ENCODE measurements at regions not wholly inside any gene's neighbourhood (a gene's known extent, or its start where the extent isn't known, plus 50 kb on each side); places are given as distances from the start of the nearest gene placed in this dataset.

DNA sequence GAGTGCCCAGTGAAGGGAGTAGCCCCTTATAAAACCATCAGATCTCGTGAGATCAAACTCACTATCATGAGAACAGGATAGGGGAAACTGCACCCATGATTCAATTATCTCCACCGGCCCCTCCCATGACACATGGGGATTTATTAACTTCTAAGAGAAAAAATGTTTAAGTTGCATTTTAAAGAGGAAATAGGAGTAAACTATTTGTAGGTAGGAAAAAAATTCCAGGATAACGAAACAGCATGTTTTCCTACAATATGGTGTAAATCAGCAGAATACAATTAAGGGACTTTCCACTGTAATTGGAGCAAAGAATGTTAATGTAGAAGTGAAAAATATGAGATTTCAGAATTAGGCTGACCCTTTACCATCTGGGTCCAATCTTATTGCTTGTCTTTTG, 63.9 kb downstream of the FBXO5 start:
- Mint-ChIP-seq H3K27ac (no peak overlapping the region), H3K4me1 (no peaks in the 10 kb centered on the region), H3K4me3 (no peak overlapping the region), H3K9me3 (ENCODE audit: insufficient read depth) (no peaks in the 10 kb centered on the region), H3K27me3 (peaks cover 31% of the 10 kb centered on the region)
- no peaks in the 10 kb centered on the region for H3K4me1 ChIP-seq (ENCODE audit: control insufficient read depth in 2 of 2, insufficient read depth in 2 of 2, low read length in 2 of 2)
- no peak overlapping the region for H3K27ac ChIP-seq (ENCODE audit: low read length in 2 of 2)
- no CpG with 5 or more reads among the region's 3 CpGs for WGBS (ENCODE audit: insufficient coverage)
- no peaks in the 10 kb centered on the region for H4K20me1 ChIP-seq (ENCODE audit: control insufficient read depth, insufficient read depth, low read length, poor library complexity, severe bottlenecking)
- H3K4me3 ChIP-seq (ENCODE audit: control extremely low read depth in 1 of 5, extremely low read depth in 1 of 5, insufficient read depth in 1 of 5, low read depth in 2 of 5, low read length in 4 of 5), result no peak overlapping the region
- intact Hi-C loops (cut with micrococcal nuclease), result no loop called here
- POLR2A ChIA-PET, result no interaction called here
- no peak overlapping the region for H3K9ac ChIP-seq (ENCODE audit: low read length)
- no peak overlapping the region for H3K4me2 ChIP-seq (replicated peaks; ENCODE audit: low read depth, low read length, poor library complexity, severe bottlenecking)
- peaks cover 0 to 6% (median 0%) of the 10 kb centered on the region in 3 donors for H3K9me3 ChIP-seq (ENCODE audit: control extremely low read depth in 1 of 3, control insufficient read depth in 2 of 3, insufficient read depth in 1 of 3, low read length in 2 of 3)
- no peak overlapping the region for H2AFZ ChIP-seq (ENCODE audit: insufficient read depth, low read depth, low read length, poor library complexity, severe bottlenecking)
- H3K79me2 ChIP-seq (ENCODE audit: control insufficient read depth, insufficient read depth, low read length), result no peaks in the 10 kb centered on the region
- CTCF ChIA-PET, result no interaction called here
- ATAC-seq (ENCODE audit: low read depth) (no peak), DNase-seq (no peak)
- no peaks in the 10 kb centered on the region for H3K36me3 ChIP-seq (replicated peaks in 1 of 2; ENCODE audit: control extremely low read depth in 1 of 2, control insufficient read depth in 1 of 2, extremely low read depth in 1 of 2, insufficient read depth in 2 of 2, low read length in 1 of 2)
- H3K27me3 ChIP-seq (replicated peaks in 1 of 4; ENCODE audit: control extremely low read depth in 1 of 4, control insufficient read depth in 3 of 4, insufficient read depth in 4 of 4, low read length in 3 of 4), result peaks cover 0 to 3% (median 0%) of the 10 kb centered on the region in 4 experiments
- TF ChIP-seq, protein P1, sequence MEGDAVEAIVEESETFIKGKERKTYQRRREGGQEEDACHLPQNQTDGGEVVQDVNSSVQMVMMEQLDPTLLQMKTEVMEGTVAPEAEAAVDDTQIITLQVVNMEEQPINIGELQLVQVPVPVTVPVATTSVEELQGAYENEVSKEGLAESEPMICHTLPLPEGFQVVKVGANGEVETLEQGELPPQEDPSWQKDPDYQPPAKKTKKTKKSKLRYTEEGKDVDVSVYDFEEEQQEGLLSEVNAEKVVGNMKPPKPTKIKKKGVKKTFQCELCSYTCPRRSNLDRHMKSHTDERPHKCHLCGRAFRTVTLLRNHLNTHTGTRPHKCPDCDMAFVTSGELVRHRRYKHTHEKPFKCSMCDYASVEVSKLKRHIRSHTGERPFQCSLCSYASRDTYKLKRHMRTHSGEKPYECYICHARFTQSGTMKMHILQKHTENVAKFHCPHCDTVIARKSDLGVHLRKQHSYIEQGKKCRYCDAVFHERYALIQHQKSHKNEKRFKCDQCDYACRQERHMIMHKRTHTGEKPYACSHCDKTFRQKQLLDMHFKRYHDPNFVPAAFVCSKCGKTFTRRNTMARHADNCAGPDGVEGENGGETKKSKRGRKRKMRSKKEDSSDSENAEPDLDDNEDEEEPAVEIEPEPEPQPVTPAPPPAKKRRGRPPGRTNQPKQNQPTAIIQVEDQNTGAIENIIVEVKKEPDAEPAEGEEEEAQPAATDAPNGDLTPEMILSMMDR (IDR thresholded peaks at IDR 0.05), result no peak
- TF ChIP-seq EZH2 (IDR thresholded peaks at IDR 0.05; ENCODE audit: borderline replicate concordance, insufficient read depth, low read depth, low read length, poor library complexity, severe bottlenecking), result no peak

DNA sequence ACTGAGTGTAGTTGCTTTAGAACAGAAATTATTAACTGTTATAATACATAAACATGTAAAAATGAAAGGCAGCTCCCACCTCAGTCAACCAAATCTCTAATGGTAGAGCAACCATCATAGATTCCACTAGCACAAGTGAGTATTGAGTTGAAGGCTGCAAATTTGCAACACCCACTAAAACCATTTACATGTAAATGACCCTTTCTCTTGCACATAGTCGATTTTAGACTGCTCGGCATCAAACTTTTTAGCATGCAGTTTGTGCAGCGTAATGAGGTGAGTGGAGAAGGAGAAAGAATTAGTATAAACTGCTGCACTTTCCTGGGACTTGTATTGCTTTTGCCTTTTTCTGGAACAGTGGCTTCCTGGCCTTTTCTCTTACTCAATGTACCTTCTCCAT, 62.8 kb downstream of the FBXO5 start:
- Mint-ChIP-seq H3K27ac (no peak overlapping the region), H3K4me1 (no peaks in the 10 kb centered on the region), H3K4me3 (no peak overlapping the region), H3K27me3 (peaks cover 28% of the 10 kb centered on the region), H3K9me3 (ENCODE audit: insufficient read depth) (no peaks in the 10 kb centered on the region)
- no peak overlapping the region for H2AFZ ChIP-seq (ENCODE audit: insufficient read depth, low read depth, low read length, poor library complexity, severe bottlenecking)
- ATAC-seq (ENCODE audit: low read depth) (no peak), DNase-seq (no peak)
- H3K4me1 ChIP-seq (ENCODE audit: control insufficient read depth in 2 of 2, insufficient read depth in 2 of 2, low read length in 2 of 2), result no peaks in the 10 kb centered on the region
- ChIA-PET POLR2A (no interaction called here), CTCF (no interaction called here)
- H3K36me3 ChIP-seq (replicated peaks in 1 of 2; ENCODE audit: control extremely low read depth in 1 of 2, control insufficient read depth in 1 of 2, extremely low read depth in 1 of 2, insufficient read depth in 2 of 2, low read length in 1 of 2), result no peaks in the 10 kb centered on the region
- H3K4me2 ChIP-seq (replicated peaks; ENCODE audit: low read depth, low read length, poor library complexity, severe bottlenecking), result no peak overlapping the region
- H3K27me3 ChIP-seq (replicated peaks in 1 of 4; ENCODE audit: control extremely low read depth in 1 of 4, control insufficient read depth in 3 of 4, insufficient read depth in 4 of 4, low read length in 3 of 4), result peaks cover 0 to 3% (median 0%) of the 10 kb centered on the region in 4 experiments
- no peaks in the 10 kb centered on the region for H4K20me1 ChIP-seq (ENCODE audit: control insufficient read depth, insufficient read depth, low read length, poor library complexity, severe bottlenecking)
- intact Hi-C loops (cut with micrococcal nuclease), result no loop called here
- H3K4me3 ChIP-seq (ENCODE audit: control extremely low read depth in 1 of 5, extremely low read depth in 1 of 5, insufficient read depth in 1 of 5, low read depth in 2 of 5, low read length in 4 of 5), result no peak overlapping the region
- H3K9ac ChIP-seq (ENCODE audit: low read length), result no peak overlapping the region
- H3K27ac ChIP-seq (ENCODE audit: low read length in 2 of 2), result no peak overlapping the region
- H3K79me2 ChIP-seq (ENCODE audit: control insufficient read depth, insufficient read depth, low read length), result no peaks in the 10 kb centered on the region
- no peak for TF ChIP-seq EZH2 (IDR thresholded peaks at IDR 0.05; ENCODE audit: borderline replicate concordance, insufficient read depth, low read depth, low read length, poor library complexity, severe bottlenecking)
- TF ChIP-seq, protein P1 (IDR thresholded peaks at IDR 0.05), result no peak
- WGBS (ENCODE audit: insufficient coverage), result no CpG with 5 or more reads among the region's 3 CpGs
- no peaks in the 10 kb centered on the region for H3K9me3 ChIP-seq (ENCODE audit: control extremely low read depth in 1 of 3, control insufficient read depth in 2 of 3, insufficient read depth in 1 of 3, low read length in 2 of 3)
